DND-41 (cell line): ENCODE measurements at regions not wholly inside any gene's neighbourhood (a gene's known extent, or its start where the extent isn't known, plus 50 kb on each side); places are given as distances from the start of the nearest gene placed in this dataset.

Experiments used
- ATAC-seq: fragments of 200-7000 bp; cut with Tn5 transposase; 3 replicates; pipeline ENCODE4 v1.9.1; 2021; ENCODE audit warnings: low read depth; ENCODE audit not compliant: insufficient read depth
- DNase-seq: peaks from one replicate; pipeline ENCODE4 v3.0.0-alpha.2; 2020
- H2AFZ ChIP-seq: 2 replicates; pipeline ENCODE4 v1.6.0; 2012; ENCODE audit warnings: low read depth, low read length
- H3K27ac ChIP-seq: 2 replicates; pipeline ENCODE4 v1.5.1; 2012; ENCODE audit warnings: low read length, inconsistent platforms
- H3K27me3 ChIP-seq: fragments of 200-600 bp; sonication (generic); 2 replicates; pipeline ENCODE4 v1.6.0; 2012; ENCODE audit warnings: low read length, mild to moderate bottlenecking, inconsistent platforms; ENCODE audit not compliant: insufficient read depth, poor library complexity
- H3K36me3 ChIP-seq: 2 replicates; pipeline ENCODE4 v1.5.1; 2012; ENCODE audit warnings: low read length, inconsistent platforms; ENCODE audit not compliant: insufficient read depth
- H3K4me1 ChIP-seq: 2 replicates; pipeline ENCODE4 v1.5.1; 2012; ENCODE audit warnings: mild to moderate bottlenecking, low read length; ENCODE audit not compliant: insufficient read depth
- H3K4me2 ChIP-seq: 2 replicates; pipeline ENCODE4 v1.6.0; 2012; ENCODE audit warnings: mild to moderate bottlenecking, moderate library complexity, low read length, inconsistent platforms; ENCODE audit not compliant: insufficient read depth
- H3K4me3 ChIP-seq, 2 experiments: fragments of 200-600 bp in 1 of 2; shearing (Covaris generic) in 1 of 2; 2 replicates each; pipeline ENCODE4 v1.5.1; 2012 to 2016; ENCODE audit warnings: inconsistent platforms in 2 of 2, low read length in 2 of 2, mild to moderate bottlenecking in 2 of 2, low read depth in 1 of 2, moderate library complexity in 1 of 2
- H3K79me2 ChIP-seq: 2 replicates; pipeline ENCODE4 v1.6.0; 2012; ENCODE audit warnings: low read length, inconsistent platforms; ENCODE audit not compliant: insufficient read depth
- H3K9ac ChIP-seq: 2 replicates; pipeline ENCODE4 v1.6.0; 2012; ENCODE audit warnings: low read depth, mild to moderate bottlenecking, inconsistent platforms, low read length, moderate library complexity
- H3K9me3 ChIP-seq: 2 replicates; pipeline ENCODE4 v1.5.1; 2012; ENCODE audit warnings: low read length, moderate library complexity, mild to moderate bottlenecking, inconsistent platforms; ENCODE audit not compliant: insufficient read depth, severe bottlenecking
- H4K20me1 ChIP-seq: 2 replicates; pipeline ENCODE4 v1.6.0; 2012; ENCODE audit warnings: low read length; ENCODE audit not compliant: insufficient read depth
- CTCF ChIP-seq: IDR thresholded peaks from 2 replicates; pipeline ENCODE4 v1.5.1; 2012; ENCODE audit warnings: borderline replicate concordance, low read length, moderate library complexity, mild to moderate bottlenecking; ENCODE audit not compliant: poor library complexity, severe bottlenecking; ENCODE audit errors: extremely low read depth
- EZH2 ChIP-seq: IDR thresholded peaks from 3 replicates; pipeline ENCODE4 v1.6.1; 2012; ENCODE audit warnings: borderline replicate concordance, low read depth, mild to moderate bottlenecking, moderate library complexity, low read length, inconsistent platforms; ENCODE audit not compliant: severe bottlenecking

GRCh38 chr1:2965676-2966075, 55.6 kb upstream of the ACTRT2 start:
- no peak for TF ChIP-seq EZH2
- TF ChIP-seq CTCF, result no peak
- no peak overlapping the region for H3K27ac ChIP-seq
- no peak overlapping the region for H3K9ac ChIP-seq
- no peak overlapping the region for H3K4me2 ChIP-seq
- H3K36me3 ChIP-seq, result no peaks in the 10 kb centered on the region
- H3K4me1 ChIP-seq, result no peaks in the 10 kb centered on the region
- no peaks in the 10 kb centered on the region for H3K9me3 ChIP-seq
- H3K4me3 ChIP-seq, result no peak overlapping the region
- peaks cover 3% of the 10 kb centered on the region; the same call in 1 of the 2 replicates for H4K20me1 ChIP-seq
- DNase-seq (no peak), ATAC-seq (no peak)
- H3K27me3 ChIP-seq, result no peaks in the 10 kb centered on the region
- no peaks in the 10 kb centered on the region for H3K79me2 ChIP-seq
- no peak overlapping the region for H2AFZ ChIP-seq

GRCh38 chr1:2966449-2967328, 54.6 kb upstream of the ACTRT2 start:
- Histone ChIP-seq H3K79me2 (no peaks in the 10 kb centered on the region), H3K4me2 (no peak overlapping the region), H3K27ac (no peak overlapping the region), H3K9me3 (no peaks in the 10 kb centered on the region), H3K27me3 (no peaks in the 10 kb centered on the region), H2AFZ (no peak overlapping the region), H3K4me1 (no peaks in the 10 kb centered on the region), H3K9ac (no peak overlapping the region), H3K4me3 (no peak overlapping the region), H3K36me3 (no peaks in the 10 kb centered on the region), H4K20me1 (peaks cover 4% of the 10 kb centered on the region; the same call in 1 of the 2 replicates)
- no peak for TF ChIP-seq CTCF
- ATAC-seq (no peak), DNase-seq (no peak)

- no peak for ATAC-seq
- TF ChIP-seq EZH2 (no peak), CTCF (no peak)
- Histone ChIP-seq H3K4me3 (no peak overlapping the region), H3K4me2 (no peak overlapping the region), H3K27ac (no peak overlapping the region), H3K9me3 (no peaks in the 10 kb centered on the region), H3K27me3 (no peaks in the 10 kb centered on the region), H3K4me1 (no peaks in the 10 kb centered on the region), H3K9ac (no peak overlapping the region), H2AFZ (no peak overlapping the region), H3K79me2 (no peaks in the 10 kb centered on the region), H4K20me1 (peaks cover 4% of the 10 kb centered on the region; the same call in 1 of the 2 replicates), H3K36me3 (no peaks in the 10 kb centered on the region)
- DNase-seq, result no peak
Observed at GRCh38 chr1:2967329-2967725, 53.9 kb upstream of the ACTRT2 start.
